ENCODE measurements at regions not wholly inside any gene's neighbourhood (a gene's known extent, or its start where the extent isn't known, plus 50 kb on each side); places are given as distances from the start of the nearest gene placed in this dataset.
A peak's percentile ranks its signal among the peaks of the same experiment; 100 is the strongest.
"Not testable (repeated sequence)": the region's sequence is repeated elsewhere in the genome, so short reads cannot be mapped to it uniquely, and the experiment has no call there.

DNA sequence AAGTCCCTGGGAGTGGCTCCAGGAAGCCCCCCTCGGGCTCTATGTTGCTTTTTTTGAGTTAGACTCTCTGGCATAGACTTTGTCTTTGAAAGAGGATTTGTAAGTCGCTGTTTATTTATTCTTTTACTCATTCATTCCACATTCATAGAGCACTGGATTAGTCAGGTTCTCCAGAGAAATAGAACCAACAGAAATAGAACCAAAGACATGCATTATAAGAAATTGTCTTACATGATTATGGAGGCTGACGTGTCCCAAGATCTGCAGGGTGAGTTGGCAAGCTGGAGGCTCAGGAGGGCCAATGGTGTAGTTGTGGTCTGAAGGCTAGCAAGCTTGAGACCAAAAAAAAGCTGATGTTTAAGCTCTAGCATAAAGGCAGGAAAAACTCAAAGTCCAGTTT lies 98.3 kb upstream of the CHD6 start:
- DNase-seq: no peak

DNA sequence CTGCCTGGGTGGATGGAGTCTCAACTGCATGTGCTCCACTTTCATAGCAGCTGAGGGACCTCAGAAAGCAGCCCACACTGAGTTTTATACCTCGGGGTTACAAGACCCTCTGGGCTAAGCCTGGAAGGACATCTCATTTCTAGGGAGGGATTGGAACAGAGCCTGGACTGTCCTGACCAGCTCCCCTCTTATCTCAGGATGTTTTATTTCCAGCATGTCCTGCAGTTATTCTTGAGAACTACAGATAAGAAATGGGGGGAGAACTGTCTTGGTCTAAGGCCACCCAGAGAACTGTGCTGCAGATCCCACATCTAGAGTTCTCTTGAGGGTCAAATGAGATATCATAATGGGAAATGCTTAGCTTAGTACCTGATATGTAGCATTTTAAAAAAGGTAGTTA lies 97.3 kb upstream of the CHD6 start:
- no peak for DNase-seq

DNA sequence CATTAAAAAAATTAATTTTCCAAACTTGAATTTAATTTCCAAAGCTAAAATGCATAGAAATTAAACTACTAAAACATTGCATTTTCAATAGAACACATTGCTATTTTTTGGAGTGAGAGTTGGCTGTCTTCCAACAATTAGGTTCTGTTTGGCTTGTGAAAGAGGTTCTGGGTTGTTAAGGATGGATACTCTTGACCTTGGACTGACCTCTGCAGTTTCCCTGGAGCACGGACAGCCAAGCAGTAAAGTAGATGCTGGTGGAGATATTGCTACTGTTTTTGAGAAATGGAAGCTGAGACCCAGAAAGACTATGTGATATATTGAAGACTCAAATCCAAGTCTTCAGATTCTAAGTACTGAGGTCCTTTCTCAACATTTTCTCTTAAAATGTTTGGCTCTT lies 95.9 kb upstream of the CHD6 start:
- DNase-seq: no peak

DNA sequence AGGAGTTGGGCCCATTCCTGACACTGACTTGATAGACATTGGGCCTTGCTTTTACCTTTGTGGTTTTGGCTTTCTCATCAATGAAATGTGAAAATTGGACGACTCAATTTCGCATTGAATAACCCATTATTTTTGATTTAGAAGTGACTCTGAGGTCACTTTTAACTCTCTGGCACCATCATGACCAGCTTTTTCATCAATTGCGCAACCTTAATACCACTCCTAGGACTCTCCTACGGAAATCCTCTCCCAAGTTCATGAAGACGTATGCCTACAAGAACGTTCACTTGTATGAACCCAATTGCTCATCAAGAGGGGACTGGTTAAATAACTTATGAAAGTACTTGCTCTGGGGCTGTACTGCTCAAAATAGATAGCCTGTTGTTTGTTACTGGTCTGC lies 86.7 kb upstream of the CHD6 start:
- no peak for DNase-seq

DNA sequence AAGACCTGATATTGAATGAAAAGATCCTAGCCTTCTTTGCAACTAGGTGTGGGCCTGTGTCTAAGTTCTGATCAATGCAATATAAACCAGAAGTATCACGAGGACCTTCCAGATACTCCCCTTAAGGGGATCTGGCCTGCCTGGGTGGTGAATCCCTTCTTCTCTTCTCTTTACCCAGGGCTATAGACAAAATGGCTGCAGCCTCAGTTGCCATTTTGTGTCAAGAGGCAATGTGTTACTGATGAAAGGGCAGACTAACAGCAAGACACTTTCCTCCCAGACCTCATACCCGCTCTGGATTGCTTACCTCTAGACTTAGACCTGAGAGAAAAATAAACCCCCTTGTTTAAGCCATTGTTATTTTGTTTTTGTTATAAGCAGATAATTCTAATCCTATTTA lies 84.5 kb upstream of the CHD6 start:
- no peak for DNase-seq

DNA sequence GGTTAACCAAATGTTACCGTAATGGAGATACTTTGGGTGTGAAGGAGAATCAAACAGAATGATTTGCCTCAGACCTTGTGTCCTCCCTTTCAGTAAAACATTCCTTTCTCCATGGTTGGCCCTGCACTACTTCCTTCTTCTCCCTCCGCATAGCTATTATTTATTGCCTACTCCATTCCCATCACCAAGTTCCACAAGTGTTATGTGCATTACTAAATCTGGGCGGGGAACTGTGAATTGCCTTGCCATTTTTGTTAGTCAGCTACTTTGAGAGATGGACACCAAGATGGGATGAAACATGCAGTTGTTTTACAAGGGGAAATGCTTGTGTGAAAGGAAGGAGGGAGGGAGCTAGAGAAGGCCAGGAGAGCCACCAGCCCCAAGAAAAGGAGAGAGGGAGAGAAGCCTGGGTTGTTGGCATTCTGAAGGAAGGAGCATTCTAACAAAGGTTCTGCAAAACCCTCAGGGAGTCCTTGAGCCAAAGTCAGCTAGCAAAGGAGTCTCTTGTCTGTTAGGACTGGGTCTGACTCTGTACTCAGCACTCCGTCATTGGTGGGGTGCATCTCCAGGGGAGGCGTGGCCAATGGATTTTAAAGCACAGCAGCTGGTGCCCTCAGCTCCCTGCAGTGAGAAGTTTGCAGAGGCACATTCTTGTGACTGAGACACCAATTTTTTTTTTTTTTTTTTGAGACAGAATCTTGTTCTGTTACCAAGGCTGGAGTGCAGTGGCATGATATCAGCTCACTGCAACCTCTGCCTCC lies 83.6 kb upstream of the CHD6 start:
- DNase-seq: no peak

DNA sequence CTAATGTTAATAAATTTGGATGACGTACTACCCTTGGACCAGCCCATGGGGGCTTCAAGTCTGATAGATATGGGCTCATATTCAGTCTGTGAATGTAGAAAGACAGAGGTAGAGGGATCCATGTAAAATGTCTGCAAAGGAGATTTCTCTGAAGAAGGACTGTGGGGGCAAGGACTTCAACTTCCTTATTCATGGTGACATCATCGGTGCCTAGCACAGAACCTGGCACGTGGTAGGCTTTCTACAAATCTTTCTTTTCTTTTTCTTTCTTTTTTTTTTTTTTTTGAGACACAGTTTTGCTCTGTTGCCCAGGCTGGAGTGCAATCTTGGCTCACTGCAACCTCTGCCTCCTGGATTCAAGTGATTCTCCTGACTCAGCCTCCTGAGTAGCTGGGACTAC lies 81.5 kb upstream of the CHD6 start:
- DNase-seq: peak; percentile 17

DNA sequence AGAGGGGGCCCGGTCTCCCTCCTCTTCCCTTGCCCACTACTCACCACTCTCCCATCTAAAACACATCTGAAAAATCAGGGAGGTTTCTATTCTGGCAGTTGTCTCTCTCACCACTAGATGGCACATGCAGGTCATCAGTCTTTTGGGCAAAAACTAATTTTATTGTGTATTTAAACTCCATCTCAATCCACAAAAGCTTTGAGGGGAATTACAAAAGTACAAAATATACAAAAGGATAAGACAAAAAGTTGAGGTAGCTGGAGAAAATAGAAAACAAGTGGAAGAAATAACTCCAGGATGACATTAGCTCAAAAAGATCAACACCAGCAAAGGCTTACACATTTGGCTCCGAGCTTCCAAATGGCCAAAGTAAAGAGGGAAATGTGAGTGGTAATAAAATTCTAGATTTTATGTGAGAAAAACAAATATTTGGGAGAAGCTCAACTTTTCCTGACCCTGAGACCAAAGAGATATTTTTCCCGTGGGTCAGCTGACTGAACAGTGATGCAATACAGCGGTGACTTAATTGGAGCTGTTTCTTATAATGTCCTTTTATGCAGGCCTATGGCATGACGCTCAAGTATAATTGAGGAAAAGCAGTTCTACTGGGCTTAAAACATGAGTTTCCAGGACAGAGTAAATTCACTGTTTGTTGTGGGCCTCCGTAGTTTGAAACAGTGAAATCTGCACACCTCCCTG lies 79.8 kb upstream of the CHD6 start:
- peak; percentile 53 for DNase-seq

DNA sequence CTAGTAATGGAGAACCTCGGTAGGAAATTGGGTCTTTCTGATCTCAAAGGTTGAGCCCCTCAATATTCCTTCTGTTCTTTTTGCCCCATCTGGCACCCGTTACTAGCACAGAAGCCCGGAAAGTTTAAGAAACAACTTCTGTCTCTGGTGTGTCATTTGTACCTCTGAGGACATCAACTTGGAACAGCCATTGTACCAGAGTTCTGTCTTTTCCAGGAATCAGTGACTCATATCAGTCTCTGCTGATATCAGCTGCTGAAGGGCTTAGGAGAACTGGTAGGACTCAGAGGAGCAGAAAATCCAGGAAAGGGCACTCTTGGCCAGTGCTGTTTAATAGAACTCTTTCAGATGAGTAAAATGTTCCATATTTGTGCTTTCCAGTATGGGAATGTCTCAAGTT lies 78.3 kb upstream of the CHD6 start:
- peak; percentile 48 for DNase-seq

DNA sequence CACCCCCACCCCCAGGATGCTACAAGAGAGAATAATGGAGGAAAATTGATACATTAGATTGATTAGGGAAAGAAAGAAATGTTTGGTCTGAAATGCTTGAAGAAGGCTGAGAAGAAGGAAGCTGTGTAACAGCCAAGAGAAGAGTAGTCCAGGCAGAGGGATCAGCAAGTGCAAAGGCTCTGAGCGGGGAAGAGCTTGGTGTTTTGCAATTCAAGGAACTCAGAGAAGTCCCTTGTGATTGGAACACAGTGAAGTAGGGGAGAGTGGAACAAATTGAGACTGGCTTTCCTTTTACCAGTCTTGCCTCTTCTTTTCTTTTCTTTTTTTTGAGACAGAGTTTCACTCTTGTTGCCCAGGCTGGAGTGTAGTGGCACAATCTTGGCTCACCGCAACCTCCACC lies 76.6 kb upstream of the CHD6 start:
- no peak for DNase-seq

DNA sequence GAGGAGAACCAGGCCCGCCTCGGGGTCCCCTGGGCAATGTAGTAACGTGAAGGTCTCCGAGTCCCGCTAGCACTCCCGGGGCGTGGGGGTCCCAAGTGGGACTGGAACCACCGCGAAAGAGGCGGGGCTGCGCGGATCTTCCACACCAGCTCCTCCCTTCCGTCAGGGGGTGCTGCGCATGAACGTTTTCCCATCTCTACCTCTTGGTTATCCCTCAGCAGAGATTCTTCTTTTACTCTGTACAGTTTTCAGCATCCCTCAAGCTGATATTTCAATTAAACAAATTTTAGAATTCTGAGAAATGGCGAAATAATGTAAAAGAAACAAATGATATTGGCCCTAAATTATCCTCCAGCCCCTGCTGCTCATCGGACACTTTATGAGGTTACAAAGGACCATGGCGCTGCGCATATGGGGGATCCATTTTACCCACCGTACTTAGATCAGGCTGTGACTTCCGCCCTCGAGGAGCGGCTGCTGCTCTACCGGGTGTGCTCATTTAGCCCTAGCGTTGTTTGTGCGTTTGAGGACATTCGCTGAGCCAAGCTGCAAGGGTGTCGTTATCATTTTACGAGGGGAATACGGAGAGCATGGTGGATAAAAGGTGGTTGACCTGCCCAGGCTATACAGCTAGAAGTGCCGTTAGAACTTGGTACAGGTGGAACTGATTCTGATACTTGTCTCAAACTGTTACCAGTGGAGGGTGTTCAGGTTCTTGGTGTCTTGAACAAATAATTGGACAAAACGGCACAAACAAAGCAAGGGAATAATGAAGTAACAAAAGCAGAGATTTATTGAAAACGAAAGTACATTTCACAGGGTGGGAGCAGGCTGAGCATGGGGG lies 75.2 kb upstream of the CHD6 start:
- peak; percentile 81 for DNase-seq

DNA sequence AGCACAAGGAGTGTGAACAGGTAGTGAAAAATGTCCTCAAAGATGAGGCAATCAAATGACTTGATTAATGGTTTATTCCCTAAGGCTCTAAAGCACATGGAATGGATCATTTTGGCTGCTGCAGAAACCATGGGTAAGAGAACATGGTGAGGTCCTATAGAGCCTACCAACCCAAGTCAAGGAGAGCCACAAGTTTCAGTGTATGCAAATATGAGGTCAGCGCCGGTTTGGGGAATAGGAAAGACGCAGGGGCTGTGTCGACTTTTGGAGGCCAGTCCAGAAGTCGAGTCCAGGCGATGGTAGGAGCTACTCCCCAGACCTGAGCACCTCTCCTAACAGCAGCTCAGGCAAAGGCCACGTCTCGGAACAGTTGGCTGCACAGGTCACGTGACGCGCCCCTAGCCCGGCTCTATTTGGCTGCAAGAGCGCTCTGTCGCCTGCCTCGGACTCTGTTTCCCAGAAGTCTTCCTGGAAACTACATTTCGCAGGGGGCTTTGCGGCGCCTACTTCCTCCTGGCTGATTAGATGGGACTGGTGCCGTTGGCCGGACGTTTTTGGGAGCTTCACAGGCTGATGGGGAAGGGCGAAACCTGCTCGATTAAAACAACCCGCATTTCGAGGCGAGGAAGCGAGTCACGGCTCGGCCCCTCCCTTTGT lies 74.4 kb upstream of the CHD6 start:
- peak; percentile 39 for DNase-seq

DNA sequence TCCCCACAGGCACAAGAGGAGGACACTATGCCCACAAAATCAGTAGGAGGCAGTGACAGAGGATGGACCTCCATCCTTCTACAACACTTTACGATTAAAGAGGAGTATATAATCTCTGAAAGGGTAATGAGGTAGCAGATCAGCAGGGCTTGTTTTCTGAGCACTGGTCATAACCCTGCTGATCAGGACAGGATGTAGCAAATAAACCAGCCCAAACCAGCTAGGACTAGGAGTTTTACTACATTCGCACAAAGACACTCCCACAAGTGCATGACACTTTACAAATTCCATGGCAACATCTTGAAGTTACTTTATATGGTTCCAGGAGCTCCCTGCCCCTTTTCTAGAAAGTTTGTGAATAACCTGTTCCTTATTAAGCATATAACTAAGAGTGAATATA lies 73.3 kb upstream of the CHD6 start:
- DNase-seq: no peak

DNA sequence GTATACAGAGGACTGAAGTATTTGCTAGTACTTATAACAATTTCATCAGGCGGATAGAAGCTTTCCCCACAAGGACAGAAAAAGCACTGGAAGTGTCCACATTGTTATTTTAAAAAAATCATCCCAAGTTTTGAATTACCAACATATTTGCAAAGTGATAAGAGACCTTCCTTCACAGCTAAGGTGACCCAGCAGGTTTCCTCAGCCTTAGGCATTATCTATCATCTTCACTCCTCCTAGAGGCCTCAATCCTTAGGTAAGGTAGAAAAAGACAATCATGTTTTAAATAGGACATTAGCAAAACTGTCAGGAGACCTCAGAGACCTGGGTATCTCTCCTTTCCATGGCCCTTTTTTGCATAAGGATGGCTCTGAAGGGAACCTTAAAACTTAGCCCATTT lies 72.5 kb upstream of the CHD6 start:
- no peak for DNase-seq

DNA sequence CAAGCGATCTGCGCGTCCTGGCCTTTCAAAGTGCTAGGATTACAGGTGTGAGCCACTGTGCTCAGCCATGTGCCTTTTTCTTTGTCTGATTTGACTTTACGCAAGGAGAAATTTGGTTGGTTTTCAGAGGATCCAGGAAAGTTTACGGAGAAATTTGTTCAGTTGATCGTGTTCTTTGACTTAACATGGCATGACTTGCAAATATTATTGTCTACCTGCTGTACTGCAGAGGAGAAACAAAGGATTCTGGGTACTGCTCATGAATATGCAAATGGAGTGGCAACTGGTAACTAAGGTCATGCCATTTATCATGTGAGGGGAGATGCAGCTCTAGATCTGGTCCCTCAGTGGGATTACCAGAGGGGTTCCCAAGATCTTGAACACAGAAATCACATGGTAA lies 68.8 kb upstream of the CHD6 start:
- DNase-seq: no peak

DNA sequence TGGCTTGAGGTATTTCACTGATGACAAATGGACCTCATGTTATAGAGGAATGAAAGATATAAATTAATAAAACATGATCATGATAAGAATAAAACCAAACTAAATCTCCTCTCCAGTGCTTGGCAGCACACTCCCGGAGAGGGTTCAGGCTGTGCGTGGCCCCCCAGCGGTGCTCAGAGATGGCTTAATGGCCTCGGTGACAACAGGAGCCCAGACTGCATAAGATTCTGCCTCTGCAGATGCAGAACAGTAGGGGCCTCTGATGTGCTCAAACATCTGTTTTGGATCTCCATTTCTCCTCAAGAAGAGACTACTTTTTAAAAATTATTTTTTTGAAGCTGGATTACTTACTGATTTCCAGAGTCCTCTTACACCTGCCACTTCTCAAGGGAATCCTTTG lies 67.0 kb upstream of the CHD6 start:
- DNase-seq: not testable (repeated sequence)

DNA sequence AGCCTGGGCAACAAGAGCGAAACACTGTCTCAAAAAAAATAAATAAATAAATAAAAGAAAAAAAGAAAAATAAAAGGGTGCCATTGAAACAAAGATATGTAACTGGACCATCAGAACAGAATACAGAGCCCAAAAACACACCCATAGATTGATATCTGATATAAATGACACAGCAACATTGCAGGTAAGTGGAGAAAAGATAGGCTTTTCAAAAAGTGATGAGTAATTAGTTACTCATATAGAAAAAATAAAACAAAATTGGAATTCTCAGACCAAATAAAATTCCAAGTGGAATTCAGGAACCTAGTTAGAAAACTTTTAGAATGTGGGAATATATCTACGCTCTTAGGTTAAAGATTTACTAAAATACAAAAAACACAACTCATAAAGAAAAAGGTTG lies 60.6 kb upstream of the CHD6 start:
- DNase-seq: no peak

DNA sequence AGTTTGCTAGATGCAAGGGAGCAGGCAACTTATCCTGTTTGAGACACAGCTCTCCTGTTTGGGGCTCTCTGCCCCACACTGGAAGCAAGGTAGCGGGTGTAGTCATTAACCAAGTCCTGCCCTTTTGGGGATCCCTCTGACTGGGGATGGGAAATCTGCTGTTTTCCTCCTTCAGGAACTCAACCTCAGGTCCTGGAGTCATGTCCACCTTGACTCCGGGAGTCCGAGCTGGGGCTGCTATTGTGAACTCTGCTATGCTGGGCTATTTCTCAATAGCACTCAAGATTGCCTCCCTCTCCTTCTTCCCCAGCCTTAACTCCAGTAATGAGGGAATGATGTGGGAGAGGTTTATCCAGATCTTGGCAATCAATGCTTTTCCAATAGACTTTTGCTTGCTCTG lies 54.1 kb upstream of the CHD6 start:
- DNase-seq: no peak

DNA sequence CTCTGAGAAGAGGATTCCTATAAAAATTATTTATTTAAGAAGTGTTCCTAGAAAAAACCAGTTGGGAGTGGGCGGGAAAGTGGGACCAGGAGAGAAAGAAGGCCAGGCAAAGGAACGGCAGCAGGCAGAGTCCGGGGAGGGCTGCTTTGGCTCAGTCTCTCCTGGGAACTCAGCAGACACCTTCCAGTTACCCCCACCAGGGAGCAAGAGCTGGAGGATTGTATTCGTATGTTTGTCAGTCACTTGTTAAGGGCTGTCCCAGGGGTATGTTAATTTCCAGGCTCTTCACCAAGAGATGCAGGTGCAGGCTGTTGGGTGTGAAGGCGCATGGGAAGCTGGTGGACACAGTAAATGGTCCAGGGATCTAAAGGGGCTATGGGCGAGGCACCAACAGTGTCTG lies 53.0 kb upstream of the CHD6 start:
- DNase-seq: no peak

DNA sequence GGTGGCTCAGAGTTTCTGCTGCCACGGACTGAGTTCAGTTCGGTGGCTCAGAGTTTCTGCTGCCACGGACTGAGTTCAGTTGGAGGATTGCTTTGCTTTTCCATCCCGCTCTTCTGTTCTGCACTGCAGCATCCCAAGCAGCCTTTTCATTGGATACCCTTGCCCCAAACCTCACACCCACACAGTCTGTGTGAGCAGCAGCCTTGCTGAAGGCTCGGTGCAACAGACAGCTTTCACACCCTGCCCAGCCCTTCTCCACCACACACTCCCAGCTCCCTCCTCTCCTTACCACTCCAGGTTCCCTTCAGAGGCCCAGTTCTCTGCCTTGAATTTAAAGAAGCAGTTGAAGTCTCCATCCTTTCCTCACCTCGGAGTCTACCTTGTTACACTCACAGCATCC lies 52.5 kb upstream of the CHD6 start:
- DNase-seq: no peak

DNA sequence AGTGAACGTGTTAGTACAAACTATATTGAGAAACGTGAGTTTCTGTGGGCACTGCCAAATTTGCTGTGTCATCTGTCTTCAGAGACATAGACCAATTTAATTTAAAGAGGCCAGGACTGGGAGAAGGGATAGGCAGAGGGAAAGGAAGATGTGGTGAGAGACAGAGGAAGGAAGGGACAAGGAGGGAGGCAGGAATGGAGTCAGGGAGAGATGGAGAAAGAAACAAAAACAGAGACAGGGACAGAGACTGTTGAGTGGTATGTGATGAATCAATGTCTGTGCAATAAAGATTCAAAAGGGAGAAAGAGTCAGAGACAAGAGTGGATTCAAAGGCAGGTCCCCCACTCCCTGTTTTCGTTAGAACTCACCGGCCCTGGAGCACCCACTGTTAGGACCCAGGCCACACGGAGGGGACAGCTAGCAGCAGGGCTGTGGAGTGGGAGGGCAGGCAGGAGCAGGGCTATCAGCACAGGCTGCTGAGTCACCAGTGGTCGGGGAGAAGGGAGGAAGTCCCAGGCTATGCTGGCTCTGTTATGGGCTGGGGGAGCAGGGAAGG lies 51.6 kb upstream of the CHD6 start:
- DNase-seq: no peak

DNA sequence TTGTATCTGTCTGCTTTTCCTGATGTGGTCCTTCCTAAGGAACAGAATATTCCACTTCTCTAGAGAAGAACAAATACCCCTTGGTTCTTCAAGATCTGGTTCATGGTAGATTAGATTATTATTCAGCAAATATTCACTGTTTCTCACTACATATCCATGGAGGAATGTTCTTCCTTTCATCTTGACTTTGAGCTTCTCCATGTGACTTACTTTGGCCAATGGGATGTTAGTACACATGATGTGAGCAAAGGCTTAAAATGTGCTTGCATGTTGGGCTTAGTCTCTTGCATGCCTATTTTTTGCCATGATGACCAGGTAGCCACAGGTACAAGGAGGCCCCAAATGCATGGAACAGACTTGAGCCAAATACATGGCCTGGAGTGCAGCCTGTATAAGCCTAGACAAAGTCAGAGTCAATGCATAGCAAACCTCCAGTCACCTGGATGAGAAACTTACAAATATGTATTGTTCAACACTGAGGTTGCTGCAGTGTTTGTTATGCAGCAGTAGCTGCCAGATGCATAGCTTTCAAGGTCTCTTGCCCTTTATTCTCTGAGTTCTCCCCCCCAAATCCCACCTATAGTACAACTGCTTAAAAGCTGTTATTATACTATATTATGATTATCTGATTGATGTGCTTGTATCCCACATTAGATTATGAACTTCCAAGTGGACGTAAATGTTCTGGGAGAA lies 50.0 kb upstream of the CHD6 start:
- no peak for DNase-seq

Data from suppressor macrophage treated with lipopolysaccharide for 4 hours (primary cell).